Endothelial cell of umbilical vein (primary cell): ENCODE measurements at regions not wholly inside any gene's neighbourhood (a gene's known extent, or its start where the extent isn't known, plus 50 kb on each side); places are given as distances from the start of the nearest gene placed in this dataset.

Source experiments
- EZH2 ChIP-seq: IDR thresholded peaks from 2 replicates; pipeline ENCODE4 v1.6.1; 2012; ENCODE audit warnings: borderline replicate concordance, low read depth, mild to moderate bottlenecking, moderate library complexity, low read length, inconsistent platforms; ENCODE audit not compliant: severe bottlenecking
- FOS ChIP-seq: IDR thresholded peaks from 2 replicates; pipeline ENCODE4 v1.6.1; 2011; ENCODE audit warnings: mild to moderate bottlenecking, low read length, moderate library complexity, borderline replicate concordance; ENCODE audit not compliant: insufficient read depth
- GATA2 ChIP-seq: IDR thresholded peaks from 2 replicates; pipeline ENCODE4 v1.7.0; 2011; ENCODE audit warnings: low read depth, mild to moderate bottlenecking, moderate library complexity, mixed read lengths, low read length; ENCODE audit not compliant: insufficient read length, insufficient read depth
- POLR2A ChIP-seq: IDR thresholded peaks from 2 replicates; pipeline ENCODE4 v1.6.1; 2012; ENCODE audit warnings: low read depth, mild to moderate bottlenecking, control low read depth, low read length
- POLR2AphosphoS5 ChIP-seq: IDR thresholded peaks from 2 replicates; pipeline ENCODE4 v1.6.1; 2012; ENCODE audit warnings: low read depth, mild to moderate bottlenecking, control low read depth, low read length, moderate library complexity; ENCODE audit not compliant: insufficient read depth
- TF ChIP-seq, protein P1 (sequence below), 2 donors: IDR thresholded peaks; 1 replicate in 1 of 2; 2 replicates in 1 of 2; pipeline ENCODE4 v1.5.1; 2011; ENCODE audit warnings: low read length in 2 of 2, mild to moderate bottlenecking in 2 of 2, moderate library complexity in 2 of 2, control low read depth in 1 of 2, inconsistent platforms in 1 of 2, low read depth in 1 of 2; ENCODE audit not compliant: insufficient read depth in 1 of 2; ENCODE audit errors: extremely low read depth in 1 of 2
- TF ChIP-seq, protein P2 (sequence below): IDR thresholded peaks from 2 replicates; pipeline ENCODE4 v1.6.1; 2011; ENCODE audit not compliant: insufficient read depth, insufficient read length

DNA sequence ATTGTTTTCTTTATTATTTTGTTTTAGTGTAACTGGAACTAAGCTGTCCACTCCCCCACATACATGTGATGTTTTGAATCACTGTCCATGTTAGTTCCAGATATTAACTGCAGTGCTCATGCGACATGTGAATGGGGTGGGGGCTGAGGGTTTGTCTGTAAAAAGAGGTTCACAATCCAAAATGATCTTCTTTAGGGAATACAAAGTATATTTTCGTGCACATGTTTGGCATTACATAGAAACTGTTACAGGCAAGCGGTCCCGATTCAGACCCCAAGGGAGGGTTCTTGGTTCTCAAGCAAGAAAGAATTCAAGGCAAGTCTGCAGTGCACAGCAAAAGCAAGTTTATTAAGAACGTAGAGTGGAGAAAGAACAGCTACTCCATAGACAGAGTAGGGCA lies 296.5 kb upstream of the CLNK start:
- no peak for TF ChIP-seq POLR2A
- TF ChIP-seq, protein P1, sequence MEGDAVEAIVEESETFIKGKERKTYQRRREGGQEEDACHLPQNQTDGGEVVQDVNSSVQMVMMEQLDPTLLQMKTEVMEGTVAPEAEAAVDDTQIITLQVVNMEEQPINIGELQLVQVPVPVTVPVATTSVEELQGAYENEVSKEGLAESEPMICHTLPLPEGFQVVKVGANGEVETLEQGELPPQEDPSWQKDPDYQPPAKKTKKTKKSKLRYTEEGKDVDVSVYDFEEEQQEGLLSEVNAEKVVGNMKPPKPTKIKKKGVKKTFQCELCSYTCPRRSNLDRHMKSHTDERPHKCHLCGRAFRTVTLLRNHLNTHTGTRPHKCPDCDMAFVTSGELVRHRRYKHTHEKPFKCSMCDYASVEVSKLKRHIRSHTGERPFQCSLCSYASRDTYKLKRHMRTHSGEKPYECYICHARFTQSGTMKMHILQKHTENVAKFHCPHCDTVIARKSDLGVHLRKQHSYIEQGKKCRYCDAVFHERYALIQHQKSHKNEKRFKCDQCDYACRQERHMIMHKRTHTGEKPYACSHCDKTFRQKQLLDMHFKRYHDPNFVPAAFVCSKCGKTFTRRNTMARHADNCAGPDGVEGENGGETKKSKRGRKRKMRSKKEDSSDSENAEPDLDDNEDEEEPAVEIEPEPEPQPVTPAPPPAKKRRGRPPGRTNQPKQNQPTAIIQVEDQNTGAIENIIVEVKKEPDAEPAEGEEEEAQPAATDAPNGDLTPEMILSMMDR (IDR thresholded peaks at IDR 0.05; ENCODE audit: extremely low read depth in 1 of 2, insufficient read depth in 1 of 2, low read depth in 1 of 2, low read length in 2 of 2): no peak
- TF ChIP-seq EZH2: no peak
- TF ChIP-seq, protein P2, sequence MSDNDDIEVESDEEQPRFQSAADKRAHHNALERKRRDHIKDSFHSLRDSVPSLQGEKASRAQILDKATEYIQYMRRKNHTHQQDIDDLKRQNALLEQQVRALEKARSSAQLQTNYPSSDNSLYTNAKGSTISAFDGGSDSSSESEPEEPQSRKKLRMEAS: no peak
- TF ChIP-seq FOS: no peak
- TF ChIP-seq POLR2AphosphoS5: no peak
- no peak for TF ChIP-seq GATA2
